HepG2 (cell line): ENCODE measurements at regions not wholly inside any gene's neighbourhood (a gene's known extent, or its start where the extent isn't known, plus 50 kb on each side); places are given as distances from the start of the nearest gene placed in this dataset.

Source experiments
- ATAC-seq: fragments of 200-7000 bp; cut with Tn5 transposase; 3 replicates; pipeline ENCODE4 v1.9.1; 2020; ENCODE audit warnings: mild to moderate bottlenecking, moderate library complexity
- BruUV-seq: library from RNA; stranded (reverse); fragments of 400-500 nt; replicated peaks from 2 replicates; lab custom pipeline; 2021; lab: Mats Ljungman, UMichigan
- CTCF ChIA-PET: fragments of 300-600 bp; formaldehyde crosslinking; extraction: SDS; loops from one replicate; lab custom pipeline; 2021; ENCODE audit warnings: low total read pairs, inconsistent platforms, low intra/inter-chr PET ratio; lab: Yijun Ruan, JAX
- POLR2A ChIA-PET: fragments of 350-600 bp; sonication (Branson Sonifier 250); formaldehyde crosslinking; loops from one replicate; lab custom pipeline; 2020; ENCODE audit warnings: antibody characterized with exemption, inconsistent platforms; lab: Yijun Ruan, JAX
- DNase-seq: peaks from one replicate; pipeline ENCODE4 v3.0.0-alpha.2; 2015; ENCODE audit warnings: low spot score
- FAIRE-seq: peaks from 3 replicates; lab custom pipeline; 2011; peaks lifted over from hg19 to GRCh38; lab: Jason Lieb, UNC
- H2AFZ ChIP-seq: one replicate; pipeline ENCODE4 v1.6.1; 2011; ENCODE audit warnings: low read length, inconsistent platforms
- H3K27ac ChIP-seq: fragments of 300-600 bp; 3 replicates; pipeline ENCODE4 v1.8.0; 2011; ENCODE audit warnings: mixed run types, mild to moderate bottlenecking, mixed read lengths, low read length, inconsistent platforms; ENCODE audit not compliant: insufficient read depth; ENCODE audit errors: extremely low read length
- H3K27me3 ChIP-seq, 2 experiments: fragments of 200-600 bp in 1 of 2; 2 replicates in 1 of 2; 3 replicates in 1 of 2; pipeline versions ENCODE4 v1.6.0 to v1.8.0; 2011; ENCODE audit warnings: low read length in 2 of 2, mild to moderate bottlenecking in 2 of 2, moderate library complexity in 2 of 2, inconsistent platforms in 1 of 2; ENCODE audit not compliant: insufficient read depth in 2 of 2, control insufficient read depth in 1 of 2
- H3K36me3 ChIP-seq, 2 experiments: fragments of 200-600 bp in 1 of 2; replicated peaks in 1 of 2; 2 replicates in 1 of 2; 3 replicates in 1 of 2; pipeline versions ENCODE4 v1.5.1 to v1.8.0; 2011; ENCODE audit warnings: low read length in 2 of 2, inconsistent platforms in 1 of 2; ENCODE audit not compliant: insufficient read depth in 2 of 2, control insufficient read depth in 1 of 2
- H3K4me1 ChIP-seq: 2 replicates; pipeline ENCODE4 v1.5.1; 2012; ENCODE audit warnings: low read length, inconsistent platforms; ENCODE audit not compliant: insufficient read depth
- H3K4me2 ChIP-seq: 2 replicates; pipeline ENCODE4 v1.6.0; 2011; ENCODE audit warnings: low read depth, low read length, inconsistent platforms
- H3K4me3 ChIP-seq, 3 experiments: fragments of 200-600 bp in 1 of 3; sonication (generic), shearing (Covaris generic) in 1 of 3; replicated peaks in 1 of 3; 2 replicates each; pipeline ENCODE4 v1.5.1; 2011 to 2016; ENCODE audit warnings: low read length in 3 of 3, inconsistent platforms in 2 of 3, low read depth in 2 of 3, mild to moderate bottlenecking in 2 of 3, control low read depth in 1 of 3, mixed read lengths in 1 of 3; ENCODE audit not compliant: insufficient read depth in 1 of 3
- H3K79me2 ChIP-seq: one replicate; pipeline ENCODE4 v1.6.1; 2011; ENCODE audit warnings: low read length, inconsistent platforms; ENCODE audit not compliant: insufficient read depth
- H3K9ac ChIP-seq: 2 replicates; pipeline ENCODE4 v1.6.0; 2011; ENCODE audit warnings: mild to moderate bottlenecking, low read depth, low read length, inconsistent platforms; ENCODE audit not compliant: insufficient read depth
- H3K9me3 ChIP-seq: 2 replicates; pipeline ENCODE4 v1.5.1; 2012; ENCODE audit warnings: mild to moderate bottlenecking, low read length
- H4K20me1 ChIP-seq: 2 replicates; pipeline ENCODE4 v1.6.0; 2011; ENCODE audit warnings: inconsistent platforms, mild to moderate bottlenecking, low read length, moderate library complexity; ENCODE audit not compliant: insufficient read depth
- CEBPB ChIP-seq: IDR thresholded peaks from 2 replicates; pipeline ENCODE4 v1.6.1; 2011; ENCODE audit warnings: low read depth, low read length, improper control_type of control experiment, borderline replicate concordance
- CHD4 ChIP-seq: fragments of 200-600 bp; sonication (generic); IDR thresholded peaks from 2 replicates; pipeline ENCODE4 v1.7.0; 2017; ENCODE audit warnings: mild to moderate bottlenecking, low read length, borderline replicate concordance
- ESRRA ChIP-seq: sonication (generic); formaldehyde crosslinking; IDR thresholded peaks from 2 replicates; pipeline ENCODE4 v1.5.1; 2020; ENCODE audit warnings: mild to moderate bottlenecking, low read depth, missing genetic modification reagents
- HMG20A ChIP-seq: IDR thresholded peaks from 2 replicates; pipeline ENCODE4 v1.6.1; 2016; ENCODE audit warnings: borderline replicate concordance
- REXO4 ChIP-seq: sonication (generic); formaldehyde crosslinking; IDR thresholded peaks from 2 replicates; pipeline ENCODE4 v1.8.0; 2022; ENCODE audit warnings: missing genetic modification reagents, mild to moderate bottlenecking, borderline replicate concordance
- SP140L ChIP-seq: sonication (generic); formaldehyde crosslinking; IDR thresholded peaks from 2 replicates; pipeline ENCODE4 v1.4.0; 2020; ENCODE audit warnings: missing genetic modification reagents, borderline replicate concordance
- TAF1 ChIP-seq: sonication (generic); formaldehyde crosslinking; IDR thresholded peaks from 2 replicates; pipeline ENCODE4 v1.4.0; 2020; ENCODE audit warnings: missing genetic modification reagents
- ZFP90 ChIP-seq: sonication (generic); formaldehyde crosslinking; IDR thresholded peaks from 2 replicates; pipeline ENCODE4 v1.8.0; 2022; ENCODE audit warnings: missing genetic modification reagents, mild to moderate bottlenecking, inconsistent platforms, borderline replicate concordance
- ZFYVE20 ChIP-seq: sonication (generic); formaldehyde crosslinking; IDR thresholded peaks from 2 replicates; pipeline ENCODE4 v1.8.0; 2023; ENCODE audit warnings: low read depth, mild to moderate bottlenecking, moderate library complexity, missing genetic modification reagents, borderline replicate concordance
- ZNF431 ChIP-seq: sonication (generic); formaldehyde crosslinking; IDR thresholded peaks from 2 replicates; pipeline ENCODE4 v1.9.0; 2022; ENCODE audit warnings: missing genetic modification reagents, low read depth, mild to moderate bottlenecking, borderline replicate concordance
- ZNF546 ChIP-seq: sonication (generic); formaldehyde crosslinking; conservative IDR thresholded peaks from 2 replicates; pipeline ENCODE4 v1.8.1; 2023; ENCODE audit warnings: mild to moderate bottlenecking, missing genetic modification reagents
- ZNF619 ChIP-seq: sonication (generic); formaldehyde crosslinking; IDR thresholded peaks from 2 replicates; pipeline ENCODE4 v1.4.0; 2020; ENCODE audit warnings: mild to moderate bottlenecking, missing genetic modification reagents
- WGBS: methylation state at CpG from one replicate; pipeline ENCODE4 v1.1.6; 2017; ENCODE audit warnings: low lambda C conversion rate; 5-methylcytosine and 5-hydroxymethylcytosine counted together
- in situ Hi-C: cut with HindIII; loops from 2 replicates; pipeline ENCODE4 v1.10.0; 2017; ENCODE audit warnings: low pct_unique_long_range_greater_than_20kb; ENCODE audit not compliant: extremely low pct_ligation_motif_present
- intact Hi-C: fragments of 100-400 bp; cut with micrococcal nuclease; formaldehyde crosslinking; loops from one replicate; pipeline ENCODE4 v1.10.0; 2022; ENCODE audit not compliant: unreplicated experiment
- TF ChIP-seq, protein P1 (sequence below): IDR thresholded peaks from 2 replicates; pipeline ENCODE4 v1.6.1; 2016; ENCODE audit warnings: missing genetic modification reagents, missing compliant biosample characterization
- TF ChIP-seq, protein P2 (sequence below): sonication (generic); formaldehyde crosslinking; IDR thresholded peaks from 2 replicates; pipeline ENCODE4 v1.4.0; 2020; ENCODE audit warnings: missing genetic modification reagents

DNA sequence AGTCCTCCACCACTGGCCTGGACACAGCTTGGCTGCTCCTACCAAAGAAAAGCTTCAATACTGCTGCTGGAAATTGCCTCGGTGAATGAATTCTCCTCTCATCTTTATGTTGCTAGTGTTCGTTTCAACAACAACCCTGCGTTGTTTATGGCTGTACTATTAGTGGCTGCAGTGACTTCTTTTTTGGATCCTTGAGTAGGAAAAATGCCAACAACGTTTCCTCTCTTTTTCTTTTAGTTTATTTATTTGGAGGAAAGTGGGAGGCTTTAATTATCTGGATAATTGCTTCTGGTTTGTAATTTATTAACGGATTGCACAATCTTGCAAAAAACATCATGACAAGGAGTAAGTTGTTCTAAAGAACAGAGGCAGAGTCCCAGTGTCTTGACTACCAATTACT is 464.1 kb upstream of the TRAM1L1 start:
- Histone ChIP-seq H3K4me1 (no peaks in the 10 kb centered on the region), H3K9me3 (no peaks in the 10 kb centered on the region), H3K4me3 (no peak overlapping the region)
- FAIRE-seq: no peak
- DNase-seq: no peak
- ATAC-seq: no peak
- BruUV-seq: no TSS peak
- no peak for TF ChIP-seq ZFYVE20
- TF ChIP-seq CEBPB: peak; percentile 39; the same call in 1 of the 2 replicates
- TF ChIP-seq, all 625 proteins: peak for 1
- ChIA-PET CTCF (no interaction called here), POLR2A (no interaction called here)
- no peak overlapping the region for H3K27ac ChIP-seq
- H3K79me2 ChIP-seq: no peaks in the 10 kb centered on the region
- H3K4me2 ChIP-seq: no peak overlapping the region
- intact Hi-C loops (no loop called here), in situ Hi-C loops (no loop called here)
- WGBS: 14% methylated on average over 5 of the region's 5 CpGs
- H3K36me3 ChIP-seq: no peaks in the 10 kb centered on the region
- H3K27me3 ChIP-seq: no peaks in the 10 kb centered on the region
- no peak overlapping the region for H3K9ac ChIP-seq
- H4K20me1 ChIP-seq: no peaks in the 10 kb centered on the region
- no peak overlapping the region for H2AFZ ChIP-seq

DNA sequence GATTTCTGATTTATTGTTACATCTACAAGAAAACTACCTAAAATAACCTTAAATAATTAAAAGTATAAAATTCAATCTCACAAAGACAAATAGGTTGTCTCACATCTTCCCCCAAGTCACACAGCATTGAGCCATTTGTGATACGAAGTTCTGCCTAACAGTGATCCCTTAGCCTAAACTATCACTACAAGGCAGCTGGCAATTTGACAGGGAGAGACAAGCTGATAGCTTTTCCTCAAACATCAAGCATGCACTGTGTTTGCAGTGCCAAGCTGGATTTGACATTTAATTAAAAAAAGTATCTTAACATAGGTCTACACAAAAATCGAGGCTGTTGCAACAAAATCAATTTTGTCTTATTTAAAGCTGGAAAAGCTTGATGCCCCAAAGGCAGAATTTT is 464.7 kb upstream of the TRAM1L1 start:
- DNase-seq: no peak
- H3K79me2 ChIP-seq: no peaks in the 10 kb centered on the region
- no peak for ATAC-seq
- no peak for FAIRE-seq
- POLR2A ChIA-PET: no interaction called here
- intact Hi-C loops: no loop called here
- H3K9me3 ChIP-seq: no peaks in the 10 kb centered on the region
- H3K36me3 ChIP-seq: no peaks in the 10 kb centered on the region
- no TSS peak for BruUV-seq
- H3K9ac ChIP-seq: no peak overlapping the region
- in situ Hi-C loops: no loop called here
- CTCF ChIA-PET: no interaction called here
- H3K27ac ChIP-seq: no peak overlapping the region
- H3K4me3 ChIP-seq: no peak overlapping the region
- no peaks in the 10 kb centered on the region for H4K20me1 ChIP-seq
- no peaks in the 10 kb centered on the region for H3K27me3 ChIP-seq
- H3K4me2 ChIP-seq: no peak overlapping the region
- WGBS: 3% methylated on average over 2 of the region's 2 CpGs
- no peaks in the 10 kb centered on the region for H3K4me1 ChIP-seq
- no peak overlapping the region for H2AFZ ChIP-seq
- TF ChIP-seq ZFP90 (CRISPR knock-in tag) (no peak), ESRRA (CRISPR knock-in tag) (no peak), SP140L (CRISPR knock-in tag) (no peak), CHD4 (no peak), ZNF619 (CRISPR knock-in tag) (no peak), HMG20A (CRISPR knock-in tag) (no peak), ZNF431 (CRISPR knock-in tag) (no peak), TAF1 (CRISPR knock-in tag) (no peak), REXO4 (CRISPR knock-in tag) (no peak), ZNF546 (CRISPR knock-in tag) (no peak)
- TF ChIP-seq, protein P1, sequence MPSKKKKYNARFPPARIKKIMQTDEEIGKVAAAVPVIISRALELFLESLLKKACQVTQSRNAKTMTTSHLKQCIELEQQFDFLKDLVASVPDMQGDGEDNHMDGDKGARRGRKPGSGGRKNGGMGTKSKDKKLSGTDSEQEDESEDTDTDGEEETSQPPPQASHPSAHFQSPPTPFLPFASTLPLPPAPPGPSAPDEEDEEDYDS (CRISPR knock-in tag): no peak
- TF ChIP-seq, protein P2, sequence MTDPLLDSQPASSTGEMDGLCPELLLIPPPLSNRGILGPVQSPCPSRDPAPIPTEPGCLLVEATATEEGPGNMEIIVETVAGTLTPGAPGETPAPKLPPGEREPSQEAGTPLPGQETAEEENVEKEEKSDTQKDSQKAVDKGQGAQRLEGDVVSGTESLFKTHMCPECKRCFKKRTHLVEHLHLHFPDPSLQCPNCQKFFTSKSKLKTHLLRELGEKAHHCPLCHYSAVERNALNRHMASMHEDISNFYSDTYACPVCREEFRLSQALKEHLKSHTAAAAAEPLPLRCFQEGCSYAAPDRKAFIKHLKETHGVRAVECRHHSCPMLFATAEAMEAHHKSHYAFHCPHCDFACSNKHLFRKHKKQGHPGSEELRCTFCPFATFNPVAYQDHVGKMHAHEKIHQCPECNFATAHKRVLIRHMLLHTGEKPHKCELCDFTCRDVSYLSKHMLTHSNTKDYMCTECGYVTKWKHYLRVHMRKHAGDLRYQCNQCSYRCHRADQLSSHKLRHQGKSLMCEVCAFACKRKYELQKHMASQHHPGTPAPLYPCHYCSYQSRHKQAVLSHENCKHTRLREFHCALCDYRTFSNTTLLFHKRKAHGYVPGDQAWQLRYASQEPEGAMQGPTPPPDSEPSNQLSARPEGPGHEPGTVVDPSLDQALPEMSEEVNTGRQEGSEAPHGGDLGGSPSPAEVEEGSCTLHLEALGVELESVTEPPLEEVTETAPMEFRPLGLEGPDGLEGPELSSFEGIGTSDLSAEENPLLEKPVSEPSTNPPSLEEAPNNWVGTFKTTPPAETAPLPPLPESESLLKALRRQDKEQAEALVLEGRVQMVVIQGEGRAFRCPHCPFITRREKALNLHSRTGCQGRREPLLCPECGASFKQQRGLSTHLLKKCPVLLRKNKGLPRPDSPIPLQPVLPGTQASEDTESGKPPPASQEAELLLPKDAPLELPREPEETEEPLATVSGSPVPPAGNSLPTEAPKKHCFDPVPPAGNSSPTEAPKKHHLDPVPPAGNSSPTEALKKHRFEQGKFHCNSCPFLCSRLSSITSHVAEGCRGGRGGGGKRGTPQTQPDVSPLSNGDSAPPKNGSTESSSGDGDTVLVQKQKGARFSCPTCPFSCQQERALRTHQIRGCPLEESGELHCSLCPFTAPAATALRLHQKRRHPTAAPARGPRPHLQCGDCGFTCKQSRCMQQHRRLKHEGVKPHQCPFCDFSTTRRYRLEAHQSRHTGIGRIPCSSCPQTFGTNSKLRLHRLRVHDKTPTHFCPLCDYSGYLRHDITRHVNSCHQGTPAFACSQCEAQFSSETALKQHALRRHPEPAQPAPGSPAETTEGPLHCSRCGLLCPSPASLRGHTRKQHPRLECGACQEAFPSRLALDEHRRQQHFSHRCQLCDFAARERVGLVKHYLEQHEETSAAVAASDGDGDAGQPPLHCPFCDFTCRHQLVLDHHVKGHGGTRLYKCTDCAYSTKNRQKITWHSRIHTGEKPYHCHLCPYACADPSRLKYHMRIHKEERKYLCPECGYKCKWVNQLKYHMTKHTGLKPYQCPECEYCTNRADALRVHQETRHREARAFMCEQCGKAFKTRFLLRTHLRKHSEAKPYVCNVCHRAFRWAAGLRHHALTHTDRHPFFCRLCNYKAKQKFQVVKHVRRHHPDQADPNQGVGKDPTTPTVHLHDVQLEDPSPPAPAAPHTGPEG (CRISPR knock-in tag): no peak
